Ecto neural progenitor cell (in vitro differentiated cells): ENCODE measurements at regions not wholly inside any gene's neighbourhood (a gene's known extent, or its start where the extent isn't known, plus 50 kb on each side); places are given as distances from the start of the nearest gene placed in this dataset.

ENCODE experiments used
- DNase-seq: peaks from one replicate; pipeline ENCODE4 v3.0.0-alpha.2; 2018; ENCODE audit warnings: low spot score

DNA sequence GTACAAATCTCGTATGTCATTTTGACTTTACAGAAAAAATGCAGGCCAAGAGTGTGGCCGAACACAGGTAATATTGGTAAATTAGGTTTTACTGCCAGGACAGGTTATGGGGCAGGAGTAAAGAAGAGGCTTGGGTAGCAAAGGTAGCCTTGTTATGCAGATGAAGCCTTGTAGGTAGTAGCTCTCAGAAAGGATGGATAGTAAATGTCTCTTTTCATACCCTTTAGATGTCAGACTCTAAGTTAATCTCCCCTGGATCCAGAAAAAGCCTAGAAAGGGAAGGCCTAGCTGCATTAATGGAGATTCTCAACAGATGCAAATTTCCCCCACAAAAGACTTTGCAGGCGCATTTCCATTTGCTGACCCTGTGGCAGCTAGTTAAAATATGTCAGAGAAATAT is 1445.1 kb upstream of the CADM2 start:
- no peak for DNase-seq

DNA sequence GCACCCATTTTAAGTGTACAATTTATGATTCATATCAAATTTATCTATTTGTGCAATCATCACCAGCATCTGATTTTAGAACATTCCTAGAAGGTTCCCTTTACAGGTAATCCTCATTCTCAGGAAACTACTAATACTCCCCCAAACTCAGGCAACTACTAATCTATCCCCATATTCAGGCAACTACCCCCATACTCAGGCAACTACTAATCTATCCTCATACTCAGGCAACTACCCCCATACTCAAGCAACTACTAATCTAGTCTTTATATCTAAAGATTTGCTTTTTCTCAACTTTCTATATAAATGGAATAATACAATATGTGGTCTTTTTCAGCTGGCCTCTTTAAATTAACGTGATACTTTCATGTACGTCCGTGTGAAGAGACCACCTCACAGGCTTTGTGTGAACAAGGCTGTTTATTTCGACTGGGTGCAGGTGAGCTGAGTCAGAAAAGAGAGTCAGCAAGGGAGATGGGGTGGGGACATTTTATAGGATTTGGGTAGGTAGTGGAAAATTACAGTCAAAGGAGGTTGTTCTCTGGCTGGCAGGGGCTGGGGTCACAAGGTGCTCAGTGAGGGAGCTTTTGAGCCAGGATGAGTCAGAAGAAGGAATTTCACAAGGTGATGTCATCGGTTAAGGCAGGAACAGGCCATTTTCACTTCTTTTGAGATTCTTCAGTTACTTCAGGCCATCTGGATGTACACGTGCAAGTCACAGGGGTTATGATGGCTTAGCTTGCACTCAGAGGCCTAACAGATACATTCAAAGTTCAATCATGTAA is 1444.5 kb upstream of the CADM2 start:
- DNase-seq, result no peak

GRCh38 chr3:83515123-83515522 is 1443.7 kb upstream of the CADM2 start:
- DNase-seq, result no peak

GRCh38 chr3:83523470-83524073 is 1435.2 kb upstream of the CADM2 start:
- peak; percentile 65 for DNase-seq

DNA sequence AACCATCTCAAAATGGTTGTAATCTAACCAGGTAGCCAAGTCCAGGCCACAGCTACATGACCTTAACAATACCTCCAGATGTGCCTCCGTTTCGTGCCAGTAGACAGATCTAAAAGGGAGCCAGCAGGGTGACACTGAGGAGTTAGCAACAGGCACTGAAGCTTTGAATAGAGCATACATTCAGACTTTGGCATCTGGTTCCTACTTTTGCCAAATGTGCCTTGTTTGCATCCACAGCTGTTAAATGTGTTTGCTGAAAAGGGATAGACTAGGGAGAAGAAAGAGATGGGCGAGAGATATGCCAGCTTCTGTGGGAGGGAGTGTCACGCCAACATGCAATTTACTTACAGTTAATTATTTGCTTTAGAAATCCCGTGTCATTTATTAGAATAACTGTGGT is 1433.9 kb upstream of the CADM2 start:
- no peak for DNase-seq

- no peak for DNase-seq
Observed at GRCh38 chr3:83559082-83559481, 1399.7 kb upstream of the CADM2 start.

GRCh38 chr3:83567935-83568334 is 1390.9 kb upstream of the CADM2 start:
- DNase-seq, result no peak

GRCh38 chr3:83581546-83581945 is 1377.2 kb upstream of the CADM2 start:
- no peak for DNase-seq

DNA sequence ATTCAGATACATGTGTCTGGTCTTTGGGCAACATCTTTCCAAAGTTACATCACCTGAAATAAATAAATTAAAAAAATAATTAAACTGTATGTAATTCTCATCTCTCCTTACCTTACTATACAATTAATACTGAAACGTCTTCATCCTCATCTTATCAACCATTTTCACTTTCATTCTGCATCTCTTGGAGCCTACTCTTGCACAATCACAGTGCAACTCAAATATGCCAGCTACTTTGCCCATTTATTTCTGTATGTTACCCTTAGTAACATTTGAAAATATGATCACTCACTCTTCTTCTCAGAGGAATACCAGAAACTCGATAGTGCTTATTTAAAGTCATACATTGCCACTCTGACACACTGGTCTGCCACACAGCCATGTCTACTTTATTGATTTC is 1357.1 kb upstream of the CADM2 start:
- no peak for DNase-seq

DNA sequence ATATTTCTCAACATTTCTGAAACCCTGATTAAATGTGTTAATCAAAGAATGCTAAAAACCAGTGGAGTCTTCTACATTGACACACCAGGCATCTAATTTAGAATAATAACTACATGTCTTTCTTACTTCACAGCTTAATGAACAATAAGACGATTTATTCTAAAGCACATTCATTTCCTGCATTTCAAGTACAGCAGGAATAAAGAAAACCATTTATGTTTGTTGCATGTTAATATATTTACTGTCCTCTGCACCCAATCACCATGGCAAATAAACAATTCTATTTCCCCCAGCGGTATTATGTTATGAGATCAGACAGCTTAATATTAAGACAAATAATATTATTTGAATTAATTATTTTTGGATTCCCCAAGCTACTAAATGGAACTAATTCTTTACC is 1336.3 kb upstream of the CADM2 start:
- no peak for DNase-seq

- DNase-seq, result no peak
Observed at GRCh38 chr3:83625261-83625660, 1333.5 kb upstream of the CADM2 start.

DNA sequence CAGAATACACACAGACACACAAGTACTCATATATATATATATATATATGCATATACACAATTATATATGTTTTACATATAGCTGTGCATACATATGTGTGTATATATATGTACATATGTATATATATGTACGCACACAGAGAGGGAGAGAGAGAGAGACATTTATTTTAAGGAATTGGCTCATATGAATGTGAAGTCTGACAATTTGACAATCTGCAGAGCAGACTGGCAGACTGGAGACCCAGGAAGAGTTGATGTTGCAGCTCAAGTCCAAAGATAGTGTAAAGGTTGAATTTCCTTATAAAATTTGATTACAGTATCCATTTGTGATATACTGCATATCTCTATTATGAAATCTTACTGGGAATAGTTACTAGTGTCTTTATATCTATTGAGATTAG is 1330.3 kb upstream of the CADM2 start:
- DNase-seq, result no peak

- no peak for DNase-seq
Observed at GRCh38 chr3:83632526-83632925, 1326.3 kb upstream of the CADM2 start.

DNA sequence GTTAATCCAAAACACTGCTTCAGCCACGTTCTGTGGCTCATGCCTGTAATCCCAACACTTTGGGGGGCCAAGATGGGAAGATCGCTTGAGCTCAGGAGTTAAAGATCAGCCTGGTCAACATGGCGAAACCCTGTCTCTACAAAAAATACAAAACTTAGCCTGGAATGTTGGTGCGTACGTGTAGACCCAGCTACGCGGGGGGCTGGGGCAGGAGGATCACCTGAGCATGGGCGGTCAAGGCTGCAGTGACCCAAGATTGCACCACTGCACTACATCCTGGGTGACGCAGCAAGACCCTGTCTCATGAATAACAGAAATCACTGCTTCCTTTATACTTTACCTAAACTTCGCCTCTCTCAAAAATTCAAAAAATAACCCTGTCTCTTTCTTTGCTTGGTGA is 1325.0 kb upstream of the CADM2 start:
- DNase-seq, result no peak

DNA sequence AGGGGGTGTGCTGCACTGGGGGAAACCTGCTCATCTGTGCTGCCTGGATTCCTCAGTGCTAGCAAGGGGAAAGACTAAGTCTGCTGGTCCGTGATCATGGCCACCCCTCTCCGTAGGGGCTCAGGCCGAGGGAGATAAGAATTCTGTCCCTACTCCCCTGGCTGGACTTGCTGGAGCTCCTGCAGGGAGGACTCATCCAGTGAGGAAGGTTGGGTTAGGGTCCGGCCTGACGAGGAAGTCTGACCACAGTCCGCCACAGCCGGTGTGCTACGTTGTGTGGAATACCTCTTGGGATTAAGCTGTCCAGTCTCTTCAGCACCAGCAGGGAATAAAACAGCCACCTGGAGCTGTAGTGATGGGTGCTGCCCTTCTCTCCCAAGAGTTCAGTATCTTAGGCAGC is 1309.1 kb upstream of the CADM2 start:
- no peak for DNase-seq

DNA sequence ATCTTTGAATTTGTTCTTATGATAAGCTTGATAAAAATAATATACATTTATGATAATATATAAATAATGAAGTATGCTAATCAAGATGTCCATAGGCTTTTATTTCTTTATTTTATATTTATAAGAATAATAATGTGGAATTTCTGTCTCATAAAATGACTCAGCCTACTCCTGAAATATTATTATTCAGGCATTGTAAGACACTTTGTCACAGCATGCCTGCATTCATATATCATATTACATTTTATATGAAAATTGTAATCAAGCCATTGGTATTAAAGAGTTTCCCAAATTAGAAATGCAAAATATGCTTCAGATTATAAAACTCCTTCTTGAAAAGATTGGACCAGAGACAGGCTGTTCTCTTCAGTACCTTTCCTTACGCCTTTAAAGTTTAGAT is 1303.7 kb upstream of the CADM2 start:
- no peak for DNase-seq

DNA sequence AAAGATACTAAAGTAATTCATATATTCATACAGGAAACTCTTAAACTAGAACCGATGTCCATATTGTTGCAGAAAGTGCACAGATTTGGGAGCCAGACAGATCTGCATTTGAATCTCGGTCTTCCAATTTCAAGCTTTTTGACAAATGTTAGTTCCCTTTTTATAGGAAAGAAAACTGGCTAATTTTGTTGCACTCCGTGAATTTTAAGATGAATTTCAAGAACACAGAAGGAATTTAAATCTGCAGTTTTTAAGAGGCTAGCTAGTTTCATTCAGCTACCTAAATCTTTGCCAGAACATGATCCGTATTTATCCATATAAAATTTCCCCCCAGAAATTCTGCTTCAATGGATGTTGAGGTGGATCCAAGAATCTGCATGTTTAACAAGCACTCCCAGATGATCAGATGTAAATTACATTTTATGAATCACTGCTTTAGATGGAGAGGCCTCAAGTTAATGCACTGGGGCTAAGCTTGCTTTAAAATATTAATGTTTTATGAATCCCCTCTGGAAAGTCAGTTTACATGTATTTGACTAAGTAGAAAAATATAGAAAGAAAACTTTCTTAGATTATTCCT is 1296.3 kb upstream of the CADM2 start:
- DNase-seq, result no peak

DNA sequence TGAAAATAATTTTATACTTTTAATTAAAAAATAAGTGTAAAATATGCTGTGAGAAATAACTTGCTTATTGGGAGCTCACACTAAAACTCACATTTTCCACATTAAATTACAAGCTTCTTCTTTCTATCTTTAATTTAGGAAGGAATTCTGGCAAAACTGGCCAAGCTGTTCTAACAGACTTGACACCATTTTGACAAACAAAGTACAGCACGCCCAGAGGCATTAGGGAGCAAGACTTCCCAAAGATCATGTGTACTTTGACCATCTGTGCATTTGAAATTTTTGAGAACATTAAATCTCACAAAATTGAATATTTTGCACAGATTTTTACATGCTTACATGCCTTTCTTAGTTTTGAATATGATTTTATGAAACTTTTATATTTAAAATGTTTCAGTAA is 1288.4 kb upstream of the CADM2 start:
- DNase-seq, result no peak

DNA sequence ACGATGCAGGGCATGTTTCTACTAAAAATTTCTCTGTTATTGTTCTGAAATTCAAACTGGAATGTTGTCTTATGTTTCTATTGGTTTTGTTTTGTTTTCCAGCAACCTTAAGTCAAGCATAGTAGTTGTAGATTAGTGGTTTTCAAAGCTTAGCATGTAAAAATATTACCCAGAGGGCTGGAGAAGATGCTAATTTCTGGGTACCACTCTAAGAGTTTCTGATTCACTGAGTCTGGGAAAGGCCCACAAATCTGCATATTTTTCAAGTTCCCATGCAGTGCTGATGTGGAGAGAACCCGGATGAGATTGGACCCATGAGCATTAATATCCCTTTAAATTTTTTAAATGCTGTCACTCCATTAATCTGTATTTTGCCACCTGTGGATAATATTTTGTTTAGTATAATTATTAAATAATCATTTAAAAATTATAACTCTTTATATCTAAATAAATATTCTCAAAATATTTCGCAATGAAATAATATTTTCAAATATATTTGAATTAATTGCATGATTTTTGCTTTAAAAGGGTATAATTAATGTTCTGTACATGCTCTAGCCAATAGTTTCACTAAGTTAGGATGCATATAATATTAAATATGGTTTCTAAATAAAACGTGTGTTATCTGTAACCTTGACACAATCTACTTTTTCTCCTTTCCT is 1274.7 kb upstream of the CADM2 start:
- DNase-seq, result no peak

GRCh38 chr3:83706669-83707068 is 1252.1 kb upstream of the CADM2 start:
- DNase-seq, result no peak

DNA sequence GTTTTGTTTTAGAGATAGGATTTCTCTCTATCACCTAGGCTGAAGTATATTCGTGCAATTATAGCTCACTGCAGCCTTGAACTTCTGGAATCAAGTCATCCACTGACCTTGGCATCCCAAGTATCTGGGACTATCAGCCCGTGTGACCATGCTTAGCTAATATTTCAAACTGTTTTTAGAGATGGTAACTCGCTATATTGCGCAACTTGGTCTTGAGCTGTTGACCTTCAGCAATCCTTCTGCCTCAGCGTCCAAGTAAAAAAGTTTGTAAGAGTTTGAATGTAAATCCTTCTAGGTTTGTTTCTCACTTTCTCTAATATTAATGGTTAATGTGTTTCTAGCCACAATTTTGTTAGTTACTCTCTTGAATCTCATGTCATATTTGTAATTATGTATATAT is 1243.5 kb upstream of the CADM2 start:
- DNase-seq, result no peak

- DNase-seq, result no peak
Observed at GRCh38 chr3:83729576-83729975, 1229.2 kb upstream of the CADM2 start.

DNA sequence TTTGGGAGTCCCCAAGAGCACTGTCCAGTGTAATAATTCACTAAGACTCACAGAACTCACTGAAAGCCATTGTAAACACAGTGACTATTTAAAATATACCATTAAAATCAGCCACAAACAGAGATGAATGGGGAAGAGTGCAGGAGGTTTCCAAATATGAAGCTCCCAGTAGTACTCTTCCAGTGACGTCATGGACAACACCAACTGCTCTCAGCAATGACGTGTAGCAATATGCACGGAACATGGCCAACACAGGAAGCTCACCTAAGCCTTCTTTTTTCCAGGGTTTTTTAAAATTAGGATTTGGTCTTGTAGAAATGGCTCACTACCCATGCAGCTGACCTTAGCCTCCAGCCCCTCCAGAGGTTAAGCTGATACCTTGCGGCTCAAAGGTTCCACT is 1224.1 kb upstream of the CADM2 start:
- no peak for DNase-seq
